Body of pancreas (tissue), 4 donors: ENCODE measurements at regions not wholly inside any gene's neighbourhood (a gene's known extent, or its start where the extent isn't known, plus 50 kb on each side); places are given as distances from the start of the nearest gene placed in this dataset.

Experiments used
- ATAC-seq: fragments of 150-250 bp; one replicate; pipeline ENCODE4 v1.9.1; 2016
- DNase-seq, 4 donors: peaks; one replicate each; pipeline ENCODE4 v3.0.0-alpha.2; 2019
- H3K27ac ChIP-seq, 4 donors: fragments of 200-600 bp; sonication (generic); 1 replicate in 3 of 4; 2 replicates in 1 of 4; pipeline versions ENCODE4 v1.5.1 to v1.6.1; 2016 to 2019; ENCODE audit warnings: mild to moderate bottlenecking in 1 of 4, mixed read lengths in 1 of 4, moderate library complexity in 1 of 4
- H3K27me3 ChIP-seq, 2 donors: fragments of 200-600 bp; sonication (generic); one replicate each; pipeline ENCODE4 v1.6.0; 2016; ENCODE audit warnings: mild to moderate bottlenecking in 1 of 2
- H3K36me3 ChIP-seq, 2 donors: fragments of 200-600 bp; sonication (generic); replicated peaks in 1 of 2; 2 replicates each; pipeline ENCODE4 v1.5.1; 2016; ENCODE audit warnings: low read depth in 2 of 2; ENCODE audit not compliant: insufficient read depth in 1 of 2
- H3K4me1 ChIP-seq: fragments of 200-600 bp; sonication (generic); one replicate; pipeline ENCODE4 v1.6.0; 2016
- H3K4me3 ChIP-seq, 2 donors: fragments of 200-600 bp; sonication (generic); 1 replicate in 1 of 2; 2 replicates in 1 of 2; pipeline ENCODE4 v1.5.1; 2016 to 2019
- H3K9me3 ChIP-seq, 3 donors: fragments of 200-600 bp; sonication (generic); 1 replicate in 2 of 3; 2 replicates in 1 of 3; pipeline ENCODE4 v1.5.1; 2016
- CTCF ChIP-seq, 7 experiments: fragments of 450-650 bp in 4 of 7; fragments of 200-600 bp in 3 of 7; sonication (generic) in 3 of 7; IDR thresholded peaks; one replicate each; pipeline ENCODE4 v1.5.1; 2016 to 2019; ENCODE audit warnings: antibody characterized with exemption in 7 of 7
- POLR2A ChIP-seq, 3 donors: fragments of 450-650 bp; IDR thresholded peaks; one replicate each; pipeline ENCODE4 v1.6.1; 2016; ENCODE audit warnings: antibody characterized with exemption in 3 of 3, mild to moderate bottlenecking in 2 of 3
- WGBS, 2 donors: methylation state at CpG; one replicate each; pipeline ENCODE4 v1.1.5; 2017; 5-methylcytosine and 5-hydroxymethylcytosine counted together
- intact Hi-C: fragments of 100-400 bp; cut with DNase I; formaldehyde crosslinking; loops from one replicate; pipeline ENCODE4 v1.15.1; 2023

- H3K4me1 ChIP-seq = no peaks in the 10 kb centered on the region
- H3K36me3 ChIP-seq = no peaks in the 10 kb centered on the region
- H3K4me3 ChIP-seq = no peak overlapping the region
- WGBS, 2 donors = 63 to 68% methylated on average over 3 to 12 of the region's 12 CpGs
- TF ChIP-seq CTCF (IDR thresholded peaks at IDR 0.05) (no peak), POLR2A (IDR thresholded peaks at IDR 0.05) (no peak)
- DNase-seq (no peak), ATAC-seq (no peak)
- intact Hi-C loops = no loop called here
- no peaks in the 10 kb centered on the region for H3K27me3 ChIP-seq
- H3K27ac ChIP-seq = no peak overlapping the region
- no peaks in the 10 kb centered on the region for H3K9me3 ChIP-seq
These were observed 377.2 kb upstream of the SALL3 start for GRCh38 chr18:78602430-78602829.

- Histone ChIP-seq H3K4me3 (no peak overlapping the region), H3K4me1 (no peaks in the 10 kb centered on the region), H3K27ac (no peak overlapping the region), H3K27me3 (no peaks in the 10 kb centered on the region), H3K9me3 (no peaks in the 10 kb centered on the region), H3K36me3 (no peaks in the 10 kb centered on the region)
- TF ChIP-seq CTCF (IDR thresholded peaks at IDR 0.05) (no peak), POLR2A (IDR thresholded peaks at IDR 0.05) (no peak)
- intact Hi-C loops = no loop called here
- 44 to 54% methylated on average over 24 to 25 of the region's 25 CpGs for WGBS, 2 donors
- ATAC-seq (no peak), DNase-seq (no peak)
These were observed 376.3 kb upstream of the SALL3 start for GRCh38 chr18:78603102-78603983.

GRCh38 chr18:78605255-78605654 lies 374.4 kb upstream of the SALL3 start:
- intact Hi-C loops = no loop called here
- Histone ChIP-seq H3K27me3 (no peaks in the 10 kb centered on the region), H3K4me1 (no peaks in the 10 kb centered on the region), H3K36me3 (no peaks in the 10 kb centered on the region), H3K27ac (no peak overlapping the region), H3K4me3 (no peak overlapping the region), H3K9me3 (no peaks in the 10 kb centered on the region)
- no peak for TF ChIP-seq CTCF (IDR thresholded peaks at IDR 0.05)
- TF ChIP-seq POLR2A (IDR thresholded peaks at IDR 0.05) = no peak
- WGBS, 2 donors = 86 to 89% methylated on average over 16 of the region's 16 CpGs
- ATAC-seq (no peak), DNase-seq (no peak)

GRCh38 chr18:78607221-78607620 lies 372.4 kb upstream of the SALL3 start:
- H3K4me3 ChIP-seq = no peak overlapping the region
- TF ChIP-seq POLR2A (IDR thresholded peaks at IDR 0.05) (no peak), CTCF (IDR thresholded peaks at IDR 0.05) (no peak)
- H3K9me3 ChIP-seq = no peaks in the 10 kb centered on the region
- WGBS, 2 donors = 56 to 68% methylated on average over 14 to 17 of the region's 17 CpGs
- ATAC-seq = no peak
- no peaks in the 10 kb centered on the region for H3K27me3 ChIP-seq
- no peaks in the 10 kb centered on the region for H3K36me3 ChIP-seq
- no peaks in the 10 kb centered on the region for H3K4me1 ChIP-seq
- no peak for DNase-seq
- no peak overlapping the region for H3K27ac ChIP-seq
- intact Hi-C loops = no loop called here

- ATAC-seq = no peak
- no peaks in the 10 kb centered on the region for H3K27me3 ChIP-seq
- intact Hi-C loops = no loop called here
- WGBS, 2 donors = 63 to 74% methylated on average over 15 of the region's 15 CpGs
- H3K4me3 ChIP-seq = no peak overlapping the region
- DNase-seq = no peak
- TF ChIP-seq POLR2A (IDR thresholded peaks at IDR 0.05) (no peak), CTCF (IDR thresholded peaks at IDR 0.05) (no peak)
- H3K27ac ChIP-seq = no peak overlapping the region
- no peaks in the 10 kb centered on the region for H3K36me3 ChIP-seq
- no peaks in the 10 kb centered on the region for H3K4me1 ChIP-seq
- no peaks in the 10 kb centered on the region for H3K9me3 ChIP-seq
These were observed 371.8 kb upstream of the SALL3 start for GRCh38 chr18:78607784-78608183.
